Ectodermal cell (in vitro differentiated cells): ENCODE measurements at regions not wholly inside any gene's neighbourhood (a gene's known extent, or its start where the extent isn't known, plus 50 kb on each side); places are given as distances from the start of the nearest gene placed in this dataset.
"Not testable (repeated sequence)": the region's sequence is repeated elsewhere in the genome, so short reads cannot be mapped to it uniquely, and the experiment has no call there.

Source experiments
- H3K27ac ChIP-seq: 2 replicates; pipeline ENCODE4 v1.7.0; 2013; ENCODE audit warnings: mild to moderate bottlenecking, low read depth, low read length; ENCODE audit not compliant: insufficient read depth, poor library complexity, severe bottlenecking
- H3K27me3 ChIP-seq: 2 replicates; pipeline ENCODE4 v1.7.0; 2013; ENCODE audit warnings: mild to moderate bottlenecking, low read length; ENCODE audit not compliant: insufficient read depth, control insufficient read depth, poor library complexity, severe bottlenecking
- H3K36me3 ChIP-seq: one replicate; pipeline ENCODE4 v1.7.0; 2013; ENCODE audit warnings: low read length; ENCODE audit not compliant: control insufficient read depth, insufficient read depth
- H3K4me1 ChIP-seq: one replicate; pipeline ENCODE4 v1.7.0; 2013; ENCODE audit warnings: low read length; ENCODE audit not compliant: control insufficient read depth, insufficient read depth
- H3K4me3 ChIP-seq: 2 replicates; pipeline ENCODE4 v1.7.0; 2013; ENCODE audit warnings: low read depth, low read length, control low read depth; ENCODE audit not compliant: insufficient read depth
- H3K9me3 ChIP-seq: 2 replicates; pipeline ENCODE4 v1.7.0; 2013; ENCODE audit warnings: mild to moderate bottlenecking, low read length, moderate library complexity; ENCODE audit not compliant: control insufficient read depth
- WGBS, 2 experiments: methylation state at CpG; one replicate each; pipeline ENCODE4 v1.1.7; 2013; ENCODE audit warnings: missing lambda C conversion rate in 2 of 2; 5-methylcytosine and 5-hydroxymethylcytosine counted together

- Histone ChIP-seq H3K27me3 (peaks cover 11% of the 10 kb centered on the region), H3K4me3 (no peak overlapping the region), H3K27ac (no peak overlapping the region), H3K4me1 (no peaks in the 10 kb centered on the region), H3K9me3 (no peaks in the 10 kb centered on the region), H3K36me3 (no peaks in the 10 kb centered on the region)
- 87 to 93% methylated on average over 2 of the region's 2 CpGs for WGBS, 2 experiments
Observed at GRCh38 chr7:69219381-69219780, 378.9 kb upstream of the AUTS2 start.

GRCh38 chr7:69225259-69225943 is 372.9 kb upstream of the AUTS2 start:
- Histone ChIP-seq H3K4me3 (no peak overlapping the region), H3K27ac (no peak overlapping the region), H3K27me3 (peaks cover 32% of the 10 kb centered on the region), H3K9me3 (no peaks in the 10 kb centered on the region), H3K36me3 (no peaks in the 10 kb centered on the region), H3K4me1 (no peaks in the 10 kb centered on the region)
- 96 to 98% methylated on average over 6 of the region's 6 CpGs for WGBS, 2 experiments

DNA sequence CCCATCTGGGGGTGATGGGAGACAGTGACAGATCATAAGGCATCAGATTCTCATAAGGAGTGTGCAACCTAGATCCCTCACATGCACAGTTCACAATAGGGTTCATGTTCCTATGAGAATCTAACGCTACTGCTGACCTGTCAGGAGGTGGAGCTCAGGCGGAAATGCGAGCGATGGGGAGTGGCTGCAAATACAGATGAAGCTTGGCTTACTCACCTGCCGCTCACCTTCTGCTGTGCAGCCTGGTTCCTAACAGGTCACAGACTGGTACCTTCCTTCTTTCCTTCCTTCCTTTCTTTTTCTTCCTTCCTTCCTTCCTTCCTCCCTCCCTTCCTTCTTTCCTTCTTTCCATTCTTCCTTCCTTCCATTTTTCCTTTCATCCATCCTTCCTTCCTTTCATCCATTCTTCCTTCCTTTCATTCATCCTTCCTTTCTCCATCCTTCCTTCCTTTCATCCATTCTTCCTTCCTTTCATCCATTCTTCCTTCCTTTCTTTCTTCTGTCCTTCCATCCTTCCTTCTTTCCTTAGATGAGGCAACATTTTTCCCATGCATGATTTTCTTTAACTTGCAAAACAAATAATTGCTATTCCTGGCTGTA is 370.0 kb upstream of the AUTS2 start:
- peaks cover 11% of the 10 kb centered on the region for H3K4me1 ChIP-seq
- no peaks in the 10 kb centered on the region for H3K9me3 ChIP-seq
- no peaks in the 10 kb centered on the region for H3K36me3 ChIP-seq
- peaks cover 58% of the 10 kb centered on the region for H3K27me3 ChIP-seq
- WGBS, 2 experiments, result 67 to 71% methylated on average over 5 of the region's 5 CpGs
- no peak overlapping the region for H3K27ac ChIP-seq
- H3K4me3 ChIP-seq, result no peak overlapping the region

DNA sequence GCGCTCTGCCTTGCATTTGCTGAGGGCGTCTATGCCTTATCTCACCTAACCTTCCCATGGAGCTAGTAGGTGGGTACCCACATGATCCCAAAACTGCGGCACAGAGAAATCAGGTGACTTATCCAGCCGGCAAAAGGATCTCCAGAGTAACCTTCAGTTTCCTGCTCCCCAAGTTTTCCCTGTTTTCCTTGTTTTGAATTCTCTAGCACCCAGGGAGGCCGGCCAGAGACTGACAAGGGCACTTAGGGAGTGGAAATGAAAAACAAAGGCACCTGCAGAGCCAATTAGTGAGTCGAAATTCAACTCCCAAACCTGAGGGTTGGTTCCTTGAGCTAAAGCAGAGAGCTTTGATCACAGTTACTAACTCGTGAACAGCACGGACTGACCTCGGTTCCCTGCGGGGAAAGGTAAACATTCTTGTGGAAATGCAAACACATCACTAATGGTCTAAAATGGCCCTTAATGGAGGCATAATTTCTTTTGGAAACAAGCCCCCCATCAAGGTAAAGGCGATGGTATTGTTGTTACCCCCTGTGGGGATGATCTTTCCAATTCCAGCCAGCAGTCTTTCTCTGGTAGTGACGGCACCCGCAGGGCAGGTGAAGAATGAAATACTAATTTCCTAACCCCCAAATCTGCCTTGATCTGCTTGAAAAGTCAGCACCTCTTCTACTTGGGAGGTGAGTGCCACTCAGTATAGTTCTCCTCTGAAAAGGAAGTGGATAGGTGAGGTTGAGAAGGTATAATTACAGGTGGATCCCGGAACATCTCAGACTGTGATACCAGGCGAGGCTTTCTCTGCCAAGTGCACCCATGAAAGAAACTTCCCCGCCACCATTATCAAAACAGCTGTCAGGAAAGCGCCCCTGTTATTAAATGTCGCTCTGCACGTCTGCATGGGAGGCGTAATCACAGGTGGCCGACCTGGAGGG is 365.6 kb upstream of the AUTS2 start:
- Histone ChIP-seq H3K4me3 (no peak overlapping the region), H3K27ac (no peak overlapping the region), H3K27me3 (peaks cover 100% of the 10 kb centered on the region), H3K4me1 (peaks cover 15% of the 10 kb centered on the region), H3K36me3 (no peaks in the 10 kb centered on the region), H3K9me3 (no peaks in the 10 kb centered on the region)
- 2% methylated on average over 21 of the region's 21 CpGs for WGBS, 2 experiments

- WGBS, 2 experiments, result 80 to 83% methylated on average over 8 of the region's 8 CpGs
- Histone ChIP-seq H3K27me3 (peaks cover 72% of the 10 kb centered on the region), H3K27ac (no peak overlapping the region), H3K9me3 (no peaks in the 10 kb centered on the region), H3K4me1 (peaks cover 11% of the 10 kb centered on the region), H3K4me3 (no peak overlapping the region), H3K36me3 (no peaks in the 10 kb centered on the region)
Observed at GRCh38 chr7:69237541-69237940, 360.7 kb upstream of the AUTS2 start.

- no peaks in the 10 kb centered on the region for H3K9me3 ChIP-seq
- peaks cover 20% of the 10 kb centered on the region for H3K27me3 ChIP-seq
- H3K4me1 ChIP-seq, result peaks cover 9% of the 10 kb centered on the region
- no peaks in the 10 kb centered on the region for H3K36me3 ChIP-seq
- WGBS, 2 experiments, result 88 to 90% methylated on average over 1 of the region's 1 CpG
- no peak overlapping the region for H3K27ac ChIP-seq
- H3K4me3 ChIP-seq, result no peak overlapping the region
Observed at GRCh38 chr7:69243016-69243415, 355.3 kb upstream of the AUTS2 start.

GRCh38 chr7:69244701-69245100 is 353.6 kb upstream of the AUTS2 start:
- WGBS, 2 experiments, result 56 to 79% methylated on average over 2 of the region's 2 CpGs
- Histone ChIP-seq H3K36me3 (no peaks in the 10 kb centered on the region), H3K27me3 (peaks cover 4% of the 10 kb centered on the region), H3K4me1 (peaks cover 9% of the 10 kb centered on the region), H3K27ac (no peak overlapping the region), H3K4me3 (no peak overlapping the region), H3K9me3 (no peaks in the 10 kb centered on the region)

- H3K27ac ChIP-seq, result no peak overlapping the region
- H3K36me3 ChIP-seq, result no peaks in the 10 kb centered on the region
- H3K9me3 ChIP-seq, result no peaks in the 10 kb centered on the region
- no peak overlapping the region for H3K4me3 ChIP-seq
- peaks cover 9% of the 10 kb centered on the region for H3K4me1 ChIP-seq
- WGBS, 2 experiments, result 78 to 80% methylated on average over 2 of the region's 2 CpGs
- peaks cover 3% of the 10 kb centered on the region for H3K27me3 ChIP-seq
Observed at GRCh38 chr7:69245646-69246045, 352.6 kb upstream of the AUTS2 start.

DNA sequence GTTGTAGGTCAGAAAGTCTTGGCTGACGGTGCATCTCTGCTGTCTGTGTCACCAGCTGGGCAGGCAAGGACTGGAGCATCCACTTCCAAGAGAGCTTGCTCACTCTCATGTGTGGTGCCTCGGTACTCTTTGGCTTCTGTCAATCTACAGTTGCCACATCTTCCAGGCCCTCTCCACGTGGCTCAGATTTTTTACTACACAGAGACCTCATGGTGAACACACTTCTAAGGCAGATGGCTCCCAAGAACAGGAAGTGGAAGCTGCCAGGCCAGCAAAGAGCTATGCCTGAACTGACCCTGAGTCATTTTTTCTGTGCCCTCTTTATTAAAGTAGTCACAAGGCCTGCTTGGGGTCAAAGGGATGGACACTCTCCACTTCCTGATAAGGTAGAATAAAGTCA is 351.5 kb upstream of the AUTS2 start:
- Histone ChIP-seq H3K9me3 (no peaks in the 10 kb centered on the region), H3K4me1 (peaks cover 9% of the 10 kb centered on the region), H3K4me3 (no peak overlapping the region), H3K27me3 (peaks cover 3% of the 10 kb centered on the region), H3K27ac (no peak overlapping the region), H3K36me3 (no peaks in the 10 kb centered on the region)
- 88 to 91% methylated on average over 3 of the region's 3 CpGs for WGBS, 2 experiments

- H3K4me1 ChIP-seq, H3K27ac ChIP-seq, H3K9me3 ChIP-seq, H3K27me3 ChIP-seq, H3K36me3 ChIP-seq, H3K4me3 ChIP-seq: not testable (repeated sequence)
- 67 to 79% methylated on average over 2 of the region's 2 CpGs for WGBS, 2 experiments
Observed at GRCh38 chr7:69248382-69248828, 349.9 kb upstream of the AUTS2 start.
